ENCODE measurements at regions not wholly inside any gene's neighbourhood (a gene's known extent, or its start where the extent isn't known, plus 50 kb on each side); places are given as distances from the start of the nearest gene placed in this dataset.
"Not testable (repeated sequence)": the region's sequence is repeated elsewhere in the genome, so short reads cannot be mapped to it uniquely, and the experiment has no call there.

GRCh38 chr11:49499117-49499516 lies 290.7 kb upstream of the FOLH1 start:
- Mint-ChIP-seq H3K4me3 (no peak overlapping the region), H3K4me1 (no peaks in the 10 kb centered on the region), H3K27ac (no peak overlapping the region), H3K27me3 (no peaks in the 10 kb centered on the region), H3K36me3 (no peaks in the 10 kb centered on the region), H3K9me3 (peaks cover 0 to 16% (median 6%) of the 10 kb centered on the region in 11 donors)
- ChIA-PET CTCF (no interaction called here), POLR2A (no interaction called here)
- H3K36me3 ChIP-seq (ENCODE audit: control insufficient read depth in 2 of 3, insufficient read depth in 3 of 3, low read length in 3 of 3), result no peaks in the 10 kb centered on the region
- H3K27ac ChIP-seq (ENCODE audit: low read depth, low read length), result no peak overlapping the region
- ATAC-seq, result no peak
- DNase-seq, result no peak
- no peaks in the 10 kb centered on the region for H3K27me3 ChIP-seq (ENCODE audit: control insufficient read depth in 2 of 2, insufficient read depth in 2 of 2, low read length in 2 of 2)
- H3K4me1 ChIP-seq (ENCODE audit: control insufficient read depth in 2 of 2, insufficient read depth in 2 of 2, low read length in 2 of 2), result no peaks in the 10 kb centered on the region
- intact Hi-C loops (cut with micrococcal nuclease), result no loop called here
- no peak overlapping the region for H3K4me3 ChIP-seq (ENCODE audit: low read length)
- no peaks in the 10 kb centered on the region for H3K9me3 ChIP-seq (ENCODE audit: control insufficient read depth in 2 of 3, low read length in 3 of 3)

DNA sequence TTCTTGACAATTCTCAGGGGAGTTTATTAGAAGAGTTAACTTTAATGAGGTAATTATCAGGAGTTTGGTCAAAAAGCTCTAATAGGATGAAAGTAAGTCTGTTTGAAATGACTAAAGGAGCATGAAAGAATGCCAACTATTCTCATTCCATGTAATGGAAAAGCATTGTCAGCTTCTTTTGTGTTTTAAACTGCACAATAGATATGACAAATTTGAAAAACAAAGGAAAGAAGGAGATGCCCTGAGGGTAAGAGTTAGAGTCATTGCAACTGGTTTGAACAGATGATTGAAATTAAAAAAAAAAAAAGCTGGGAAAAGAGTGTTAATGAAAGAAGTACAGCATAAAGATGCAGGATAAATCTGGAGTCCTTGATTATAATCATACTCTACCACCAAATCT lies 296.8 kb upstream of the FOLH1 start:
- no peaks in the 10 kb centered on the region for H3K9me3 ChIP-seq (ENCODE audit: control insufficient read depth in 2 of 3, low read length in 3 of 3)
- no peak overlapping the region for H3K27ac ChIP-seq (ENCODE audit: low read depth, low read length)
- no peaks in the 10 kb centered on the region for H3K36me3 Mint-ChIP-seq
- DNase-seq (no peak), ATAC-seq (no peak)
- H3K9me3 Mint-ChIP-seq, result peaks cover 0 to 18% (median 5%) of the 10 kb centered on the region in 11 donors
- no peak overlapping the region for H3K4me3 Mint-ChIP-seq
- intact Hi-C loops (cut with micrococcal nuclease), result no loop called here
- H3K4me3 ChIP-seq (ENCODE audit: low read length), result no peak overlapping the region
- no peaks in the 10 kb centered on the region for H3K4me1 Mint-ChIP-seq
- H3K27me3 ChIP-seq (ENCODE audit: control insufficient read depth in 2 of 2, insufficient read depth in 2 of 2, low read length in 2 of 2), result no peaks in the 10 kb centered on the region
- H3K27ac Mint-ChIP-seq, result no peak overlapping the region
- no peaks in the 10 kb centered on the region for H3K4me1 ChIP-seq (ENCODE audit: control insufficient read depth in 2 of 2, insufficient read depth in 2 of 2, low read length in 2 of 2)
- CTCF ChIA-PET, result no interaction called here
- no peaks in the 10 kb centered on the region for H3K36me3 ChIP-seq (ENCODE audit: control insufficient read depth in 2 of 3, insufficient read depth in 3 of 3, low read length in 3 of 3)
- POLR2A ChIA-PET, result no interaction called here
- H3K27me3 Mint-ChIP-seq, result no peaks in the 10 kb centered on the region

- intact Hi-C loops (cut with micrococcal nuclease), result loop anchor here (5.0 kb wide), 1 partner anchor 1354 kb away; no protein-coding TSS in a partner anchor
Observed at GRCh38 chr11:49526240-49526829, 317.9 kb upstream of the FOLH1 start.

DNA sequence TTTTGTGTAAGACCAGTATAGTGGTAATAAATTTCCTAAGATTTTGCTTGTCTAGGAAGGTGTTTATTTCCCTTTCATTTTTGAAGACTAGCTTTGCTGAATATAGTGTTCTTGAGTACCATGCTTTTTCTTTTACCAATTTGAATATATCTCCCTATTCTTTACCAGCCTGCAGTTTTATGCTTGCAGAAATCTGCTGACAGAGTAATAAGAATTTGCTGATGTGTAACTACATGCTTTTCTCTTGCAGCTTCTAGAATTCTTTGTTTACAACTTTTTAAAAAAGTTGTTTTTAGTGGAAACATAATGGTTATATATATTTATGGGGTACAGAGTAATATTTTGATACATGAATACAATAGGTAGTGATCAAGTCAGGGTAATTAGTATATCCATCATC lies 324.8 kb upstream of the FOLH1 start:
- DNase-seq (no peak), ATAC-seq (no peak)
- Histone ChIP-seq H3K27me3 (ENCODE audit: control insufficient read depth in 2 of 2, insufficient read depth in 2 of 2, low read length in 2 of 2) (no peaks in the 10 kb centered on the region), H3K9me3 (ENCODE audit: control insufficient read depth in 2 of 3, low read length in 3 of 3) (no peaks in the 10 kb centered on the region), H3K4me3 (ENCODE audit: low read length) (no peak overlapping the region), H3K36me3 (ENCODE audit: control insufficient read depth in 2 of 3, insufficient read depth in 3 of 3, low read length in 3 of 3) (no peaks in the 10 kb centered on the region), H3K27ac (ENCODE audit: low read depth, low read length) (no peak overlapping the region), H3K4me1 (ENCODE audit: control insufficient read depth in 2 of 2, insufficient read depth in 2 of 2, low read length in 2 of 2) (no peaks in the 10 kb centered on the region)
- no peaks in the 10 kb centered on the region for H3K4me1 Mint-ChIP-seq
- H3K36me3 Mint-ChIP-seq, result no peaks in the 10 kb centered on the region
- H3K27ac Mint-ChIP-seq, result no peak overlapping the region
- ChIA-PET CTCF (no interaction called here), POLR2A (interaction anchor here (0.6 kb wide), 1 partner anchor 1686 kb away, joined by 5 read pairs; no protein-coding TSS in a partner anchor)
- no peak overlapping the region for H3K4me3 Mint-ChIP-seq
- peaks cover 0 to 29% (median 9%) of the 10 kb centered on the region in 11 donors for H3K9me3 Mint-ChIP-seq
- no peaks in the 10 kb centered on the region for H3K27me3 Mint-ChIP-seq
- intact Hi-C loops (cut with micrococcal nuclease), result no loop called here

More at GRCh38 chr11:49526240-49526829, 317.9 kb upstream of the FOLH1 start:
- H3K9me3 ChIP-seq (ENCODE audit: control insufficient read depth in 2 of 3, low read length in 3 of 3); H3K9me3 Mint-ChIP-seq; H3K4me1 Mint-ChIP-seq; H3K4me1 ChIP-seq (ENCODE audit: control insufficient read depth in 2 of 2, insufficient read depth in 2 of 2, low read length in 2 of 2); H3K27me3 ChIP-seq (ENCODE audit: control insufficient read depth in 2 of 2, insufficient read depth in 2 of 2, low read length in 2 of 2); H3K27ac ChIP-seq (ENCODE audit: low read depth, low read length); CTCF ChIA-PET; H3K4me3 Mint-ChIP-seq; H3K27me3 Mint-ChIP-seq; H3K36me3 ChIP-seq (ENCODE audit: control insufficient read depth in 2 of 3, insufficient read depth in 3 of 3, low read length in 3 of 3); H3K27ac Mint-ChIP-seq; H3K36me3 Mint-ChIP-seq; POLR2A ChIA-PET; DNase-seq; H3K4me3 ChIP-seq (ENCODE audit: low read length): not testable (repeated sequence)
- peak; percentile 61 for ATAC-seq

- CTCF ChIA-PET; intact Hi-C loops (cut with micrococcal nuclease): not testable (repeated sequence)
Observed at GRCh38 chr11:49538927-49539326, 330.5 kb upstream of the FOLH1 start.

DNA sequence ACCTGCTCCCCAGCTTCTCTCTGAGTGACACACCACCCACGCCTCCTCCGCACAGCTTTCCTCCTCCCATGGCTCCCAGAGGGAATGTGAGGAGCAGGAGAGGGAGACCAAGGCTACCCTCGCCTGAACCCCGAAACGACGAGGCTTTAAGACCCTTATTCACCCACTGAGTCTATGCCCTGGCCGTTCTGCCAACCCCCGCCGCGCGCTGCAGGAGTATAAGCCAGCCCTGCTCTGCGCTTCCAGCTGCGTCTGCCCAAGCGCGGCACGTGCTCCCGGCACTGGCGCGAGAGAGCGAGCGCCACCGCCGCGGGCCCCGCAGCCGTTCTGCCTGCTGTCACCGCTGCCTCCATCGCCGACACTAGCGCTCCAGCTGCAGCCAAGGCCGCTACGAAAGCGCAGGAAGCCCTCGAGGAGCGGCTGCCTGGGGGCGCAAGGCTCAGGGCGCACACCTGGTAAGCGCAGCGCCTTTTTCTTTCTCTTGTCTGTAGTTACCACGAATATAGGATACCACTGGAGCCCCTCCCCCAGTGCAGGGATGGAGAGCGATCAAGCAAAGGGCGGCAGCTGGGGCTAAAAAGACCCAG lies 350.0 kb upstream of the FOLH1 start:
- H3K4me1 ChIP-seq (ENCODE audit: control insufficient read depth in 2 of 2, insufficient read depth in 2 of 2, low read length in 2 of 2); POLR2A ChIA-PET; CTCF ChIA-PET; H3K4me1 Mint-ChIP-seq; DNase-seq; H3K9me3 ChIP-seq (ENCODE audit: control insufficient read depth in 2 of 3, low read length in 3 of 3); H3K36me3 Mint-ChIP-seq; ATAC-seq; intact Hi-C loops (cut with micrococcal nuclease); H3K27ac Mint-ChIP-seq; H3K27me3 ChIP-seq (ENCODE audit: control insufficient read depth in 2 of 2, insufficient read depth in 2 of 2, low read length in 2 of 2); H3K4me3 Mint-ChIP-seq; H3K36me3 ChIP-seq (ENCODE audit: control insufficient read depth in 2 of 3, insufficient read depth in 3 of 3, low read length in 3 of 3); H3K4me3 ChIP-seq (ENCODE audit: low read length); H3K27ac ChIP-seq (ENCODE audit: low read depth, low read length): not testable (repeated sequence)
- peaks cover 0 to 25% (median 7%) of the 10 kb centered on the region in 11 donors for H3K9me3 Mint-ChIP-seq
- peaks cover 0 to 25% (median 12%) of the 10 kb centered on the region in 5 donors for H3K27me3 Mint-ChIP-seq

More at GRCh38 chr11:49538927-49539326, 330.5 kb upstream of the FOLH1 start:
- H3K27ac Mint-ChIP-seq; H3K4me1 ChIP-seq (ENCODE audit: control insufficient read depth in 2 of 2, insufficient read depth in 2 of 2, low read length in 2 of 2); H3K4me3 ChIP-seq (ENCODE audit: low read length); H3K4me3 Mint-ChIP-seq; H3K36me3 ChIP-seq (ENCODE audit: control insufficient read depth in 2 of 3, insufficient read depth in 3 of 3, low read length in 3 of 3); ATAC-seq; H3K27me3 Mint-ChIP-seq; POLR2A ChIA-PET; H3K27ac ChIP-seq (ENCODE audit: low read depth, low read length); H3K36me3 Mint-ChIP-seq; H3K9me3 ChIP-seq (ENCODE audit: control insufficient read depth in 2 of 3, low read length in 3 of 3); H3K27me3 ChIP-seq (ENCODE audit: control insufficient read depth in 2 of 2, insufficient read depth in 2 of 2, low read length in 2 of 2); DNase-seq; H3K4me1 Mint-ChIP-seq: not testable (repeated sequence)
- H3K9me3 Mint-ChIP-seq, result peaks cover 0 to 13% (median 8%) of the 10 kb centered on the region in 11 donors

- ATAC-seq; H3K36me3 Mint-ChIP-seq; H3K4me3 ChIP-seq (ENCODE audit: low read length); H3K4me1 ChIP-seq (ENCODE audit: control insufficient read depth in 2 of 2, insufficient read depth in 2 of 2, low read length in 2 of 2); H3K27me3 ChIP-seq (ENCODE audit: control insufficient read depth in 2 of 2, insufficient read depth in 2 of 2, low read length in 2 of 2); H3K4me1 Mint-ChIP-seq; H3K27ac ChIP-seq (ENCODE audit: low read depth, low read length); H3K36me3 ChIP-seq (ENCODE audit: control insufficient read depth in 2 of 3, insufficient read depth in 3 of 3, low read length in 3 of 3); DNase-seq; POLR2A ChIA-PET; CTCF ChIA-PET; H3K27ac Mint-ChIP-seq; H3K4me3 Mint-ChIP-seq; H3K9me3 ChIP-seq (ENCODE audit: control insufficient read depth in 2 of 3, low read length in 3 of 3); intact Hi-C loops (cut with micrococcal nuclease): not testable (repeated sequence)
- Mint-ChIP-seq H3K27me3 (peaks cover 0 to 25% (median 12%) of the 10 kb centered on the region in 5 donors), H3K9me3 (peaks cover 0 to 25% (median 7%) of the 10 kb centered on the region in 11 donors)
Observed at GRCh38 chr11:49560593-49560992, 352.2 kb upstream of the FOLH1 start.
